ENCODE measurements at regions not wholly inside any gene's neighbourhood (a gene's known extent, or its start where the extent isn't known, plus 50 kb on each side); places are given as distances from the start of the nearest gene placed in this dataset.
"Not testable (repeated sequence)": the region's sequence is repeated elsewhere in the genome, so short reads cannot be mapped to it uniquely, and the experiment has no call there.

DNA sequence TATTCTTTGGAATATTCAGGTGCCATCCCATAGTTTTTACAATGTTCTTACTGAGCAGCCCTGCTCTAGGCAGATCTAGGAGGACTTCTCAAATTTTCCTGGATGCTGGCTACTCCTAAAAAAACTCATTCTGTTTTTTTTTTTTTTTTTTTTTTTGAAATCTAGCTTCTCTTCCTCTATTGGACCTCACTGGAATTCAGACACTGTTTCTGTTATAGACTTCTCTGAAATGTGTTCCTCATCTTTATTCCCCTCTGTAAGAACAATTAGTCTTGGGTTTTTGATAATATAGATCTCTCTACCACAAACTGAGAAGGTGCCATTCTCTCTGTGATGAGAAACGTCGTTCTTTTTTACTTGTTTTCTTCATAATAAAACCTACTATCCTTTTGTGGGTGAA is 115.3 kb upstream of the CCND2 start:
- no peaks in the 10 kb centered on the region for H3K27me3 ChIP-seq
- no peaks in the 10 kb centered on the region for H4K20me1 ChIP-seq
- no peaks in the 10 kb centered on the region for H3K36me3 ChIP-seq
- no peak overlapping the region for H3K4me3 ChIP-seq
- peaks cover 6 to 21% (median 14%) of the 10 kb centered on the region in 10 experiments for H3K4me1 ChIP-seq
- H3K9me3 ChIP-seq (replicated peaks in 1 of 11), result no peaks in the 10 kb centered on the region
- H3K4me2 ChIP-seq, result no peak overlapping the region
- H3K27ac ChIP-seq, result no peak overlapping the region
- no peak overlapping the region for H3K9ac ChIP-seq
- no peak for TF ChIP-seq Cebpa-rat (IDR thresholded peaks at IDR 0.05)

DNA sequence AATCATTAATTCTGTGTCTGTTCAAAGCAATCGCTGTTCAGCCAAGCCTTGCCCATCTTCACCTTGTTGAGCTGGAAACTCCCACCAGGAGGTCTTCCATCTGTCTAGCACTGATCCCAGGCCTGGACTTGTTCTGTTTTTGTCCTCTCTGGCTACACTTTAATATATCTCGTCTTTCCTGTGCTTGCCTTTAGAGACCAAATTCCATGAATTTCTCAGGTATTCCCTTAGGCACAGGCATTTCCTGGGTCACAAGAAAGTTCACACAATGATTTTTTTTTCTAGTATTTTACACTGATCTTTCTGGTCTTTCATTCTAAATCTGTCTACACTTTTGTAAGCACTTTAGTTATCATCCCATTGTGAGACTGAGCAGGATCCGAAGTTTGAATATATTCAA is 116.4 kb upstream of the CCND2 start:
- peaks cover 9 to 29% (median 19%) of the 10 kb centered on the region in 10 experiments for H3K4me1 ChIP-seq
- no peaks in the 10 kb centered on the region for H3K36me3 ChIP-seq
- H3K9me3 ChIP-seq (replicated peaks in 1 of 11), result no peaks in the 10 kb centered on the region
- no peak overlapping the region for H3K4me2 ChIP-seq
- H4K20me1 ChIP-seq, result no peaks in the 10 kb centered on the region
- H3K9ac ChIP-seq, result no peak overlapping the region
- no peak overlapping the region for H3K4me3 ChIP-seq
- H3K27ac ChIP-seq, result no peak overlapping the region
- no peak for TF ChIP-seq Cebpa-rat (IDR thresholded peaks at IDR 0.05)
- H3K27me3 ChIP-seq, result no peaks in the 10 kb centered on the region

DNA sequence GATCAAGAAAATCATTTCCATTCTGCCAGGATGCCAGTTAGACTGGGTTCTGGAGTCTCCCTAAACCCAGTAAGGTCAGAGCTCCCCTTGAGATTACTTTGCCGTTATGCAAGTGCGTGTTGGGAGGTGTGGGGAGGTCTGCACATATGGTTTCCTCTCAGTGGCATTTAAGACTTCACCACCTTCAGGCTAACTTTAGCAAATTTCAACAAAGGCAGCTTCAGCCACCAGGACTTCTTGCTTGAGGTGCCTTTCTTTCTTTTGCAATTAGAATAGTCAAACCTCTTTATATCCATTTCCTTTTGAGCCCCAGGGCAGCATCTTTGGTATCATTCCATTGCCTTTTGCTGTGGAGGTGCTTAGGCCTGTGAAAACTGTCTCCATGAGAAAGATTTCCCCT is 117.2 kb upstream of the CCND2 start:
- H3K27me3 ChIP-seq, result no peaks in the 10 kb centered on the region
- no peaks in the 10 kb centered on the region for H3K9me3 ChIP-seq (replicated peaks in 1 of 11)
- H4K20me1 ChIP-seq, result no peaks in the 10 kb centered on the region
- no peak overlapping the region for H3K4me3 ChIP-seq
- no peak overlapping the region for H3K9ac ChIP-seq
- H3K36me3 ChIP-seq, result no peaks in the 10 kb centered on the region
- H3K27ac ChIP-seq, result no peak overlapping the region
- peaks cover 14 to 29% (median 24%) of the 10 kb centered on the region in 10 experiments for H3K4me1 ChIP-seq
- TF ChIP-seq Cebpa-rat (IDR thresholded peaks at IDR 0.05), result no peak
- peak overlapping the region in 3 of 11 experiments; percentile 24 to 41 (median 36); a peak in 6 of 22 replicates for H3K4me2 ChIP-seq

DNA sequence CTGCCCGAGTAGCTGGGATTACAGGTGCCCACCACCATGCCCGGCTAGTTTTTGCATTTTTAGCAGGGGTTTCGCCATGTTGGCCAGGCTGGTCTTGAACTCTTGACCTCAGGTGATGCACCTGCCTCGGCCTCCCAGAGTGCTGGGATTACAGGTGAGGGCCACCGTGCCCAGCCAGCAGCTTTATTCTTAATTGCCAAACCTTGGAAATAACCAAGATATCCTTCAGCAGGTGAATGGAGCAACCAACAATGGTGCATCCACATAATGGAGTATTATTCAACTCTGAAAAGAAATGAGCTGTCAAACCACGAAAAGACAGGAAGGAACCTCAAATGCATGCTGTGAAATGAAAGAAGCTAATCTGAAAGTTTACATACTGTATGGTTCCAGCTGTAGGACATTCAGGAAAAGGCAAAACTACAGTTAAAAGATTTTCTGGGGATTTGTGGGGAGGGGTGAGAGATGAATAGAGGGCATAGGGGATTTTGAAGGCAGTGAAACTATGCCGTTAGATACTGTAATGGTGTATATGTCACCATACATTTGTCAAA is 118.8 kb upstream of the CCND2 start:
- Histone ChIP-seq H3K9ac (no peak overlapping the region), H3K27ac (no peak overlapping the region), H3K4me2 (0 out of 22 replicates have a peak overlapping the region, but pooled peaks of 1 of the 11 experiments have one; percentile 4), H3K4me1 (peaks cover 14 to 29% (median 24%) of the 10 kb centered on the region in 10 experiments), H3K4me3 (no peak overlapping the region), H3K27me3 (no peaks in the 10 kb centered on the region), H4K20me1 (no peaks in the 10 kb centered on the region), H3K9me3 (replicated peaks in 1 of 11) (peaks cover 0 to 14% (median 7%) of the 10 kb centered on the region in 11 experiments; a peak in 11 of 22 replicates), H3K36me3 (no peaks in the 10 kb centered on the region)
- TF ChIP-seq Cebpa-rat (IDR thresholded peaks at IDR 0.05), result no peak

DNA sequence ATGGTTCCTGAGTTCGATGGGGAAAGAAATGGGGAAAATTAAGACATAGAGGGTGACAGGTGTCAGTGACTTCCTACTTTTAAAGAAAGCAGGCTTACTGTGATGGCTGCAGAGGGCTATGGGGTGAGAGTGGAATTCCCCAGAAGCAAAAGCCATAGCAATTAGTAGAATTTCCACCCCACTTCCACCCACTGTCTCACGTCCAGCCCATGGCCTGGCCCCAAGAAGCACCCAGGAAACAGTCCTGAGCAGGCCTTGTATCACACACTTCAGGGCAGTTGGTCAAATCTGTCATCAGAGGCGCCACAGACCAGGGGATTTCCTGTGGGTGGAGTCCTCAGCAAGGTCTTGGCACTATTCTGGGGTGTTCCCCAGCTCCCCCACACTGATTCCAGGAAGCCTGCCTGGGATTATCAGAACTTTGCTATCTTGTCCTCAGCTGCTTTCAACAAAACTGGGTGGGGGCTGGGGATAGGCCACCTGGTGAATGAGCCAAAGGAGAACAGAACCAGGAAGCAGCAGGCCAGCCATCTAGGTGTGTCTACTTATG is 120.1 kb upstream of the CCND2 start:
- H3K27ac ChIP-seq, result peak overlapping the region in 2 of 11 experiments; percentile 2 to 21; a peak in 1 of 22 replicates
- H3K36me3 ChIP-seq, result no peaks in the 10 kb centered on the region
- H4K20me1 ChIP-seq, result no peaks in the 10 kb centered on the region
- peaks cover 21 to 33% (median 28%) of the 10 kb centered on the region in 10 experiments for H3K4me1 ChIP-seq
- no peaks in the 10 kb centered on the region for H3K27me3 ChIP-seq
- TF ChIP-seq Cebpa-rat (IDR thresholded peaks at IDR 0.05), result no peak
- H3K4me3 ChIP-seq, result no peak overlapping the region
- H3K9ac ChIP-seq, result no peak overlapping the region
- peak overlapping the region; percentile 52 to 77 (median 66) for H3K4me2 ChIP-seq
- H3K9me3 ChIP-seq (replicated peaks in 1 of 11), result peaks cover 0 to 15% (median 7%) of the 10 kb centered on the region in 11 experiments; a peak in 11 of 22 replicates

DNA sequence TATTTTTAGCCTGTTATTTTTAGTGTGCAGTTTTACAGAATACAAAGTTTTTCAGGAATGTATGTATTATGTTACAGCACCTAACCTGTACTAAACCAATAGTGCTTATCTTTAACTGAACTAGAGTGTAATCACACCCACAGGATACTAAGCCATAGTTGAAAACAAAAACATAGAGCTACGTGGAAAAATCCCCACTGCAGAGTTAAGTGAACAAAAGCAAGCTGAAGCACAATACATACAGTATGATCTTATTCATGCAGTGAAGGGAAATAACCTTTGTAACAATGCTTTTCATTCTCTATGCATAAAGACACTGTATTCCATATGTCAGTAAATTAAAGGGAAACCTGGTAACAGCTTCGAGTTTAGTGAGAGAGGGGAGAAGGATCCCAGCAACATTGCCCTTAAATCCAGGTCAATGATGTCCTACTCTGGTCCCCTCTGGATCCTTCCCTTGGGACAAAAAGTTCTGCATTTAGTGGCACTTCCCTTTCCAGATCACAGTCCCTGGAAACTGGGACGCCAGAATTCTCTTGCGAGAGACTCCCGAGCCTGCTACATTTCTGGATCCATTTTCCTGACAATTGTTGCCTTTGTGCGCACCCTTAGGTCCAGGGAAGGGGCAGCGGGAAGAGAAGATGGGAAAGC is 121.3 kb upstream of the CCND2 start:
- Histone ChIP-seq H3K4me3 (no peak overlapping the region), H3K9ac (no peak overlapping the region), H3K36me3 (no peaks in the 10 kb centered on the region), H4K20me1 (no peaks in the 10 kb centered on the region), H3K27me3 (no peaks in the 10 kb centered on the region), H3K4me1 (peaks cover 31 to 44% (median 37%) of the 10 kb centered on the region in 10 experiments), H3K4me2 (peak overlapping the region in 4 of 11 experiments; percentile 17 to 66 (median 39); a peak in 4 of 22 replicates), H3K9me3 (replicated peaks in 1 of 11) (peaks cover 0 to 15% (median 7%) of the 10 kb centered on the region in 11 experiments; a peak in 11 of 22 replicates), H3K27ac (no peak overlapping the region)
- no peak for TF ChIP-seq Cebpa-rat (IDR thresholded peaks at IDR 0.05)

DNA sequence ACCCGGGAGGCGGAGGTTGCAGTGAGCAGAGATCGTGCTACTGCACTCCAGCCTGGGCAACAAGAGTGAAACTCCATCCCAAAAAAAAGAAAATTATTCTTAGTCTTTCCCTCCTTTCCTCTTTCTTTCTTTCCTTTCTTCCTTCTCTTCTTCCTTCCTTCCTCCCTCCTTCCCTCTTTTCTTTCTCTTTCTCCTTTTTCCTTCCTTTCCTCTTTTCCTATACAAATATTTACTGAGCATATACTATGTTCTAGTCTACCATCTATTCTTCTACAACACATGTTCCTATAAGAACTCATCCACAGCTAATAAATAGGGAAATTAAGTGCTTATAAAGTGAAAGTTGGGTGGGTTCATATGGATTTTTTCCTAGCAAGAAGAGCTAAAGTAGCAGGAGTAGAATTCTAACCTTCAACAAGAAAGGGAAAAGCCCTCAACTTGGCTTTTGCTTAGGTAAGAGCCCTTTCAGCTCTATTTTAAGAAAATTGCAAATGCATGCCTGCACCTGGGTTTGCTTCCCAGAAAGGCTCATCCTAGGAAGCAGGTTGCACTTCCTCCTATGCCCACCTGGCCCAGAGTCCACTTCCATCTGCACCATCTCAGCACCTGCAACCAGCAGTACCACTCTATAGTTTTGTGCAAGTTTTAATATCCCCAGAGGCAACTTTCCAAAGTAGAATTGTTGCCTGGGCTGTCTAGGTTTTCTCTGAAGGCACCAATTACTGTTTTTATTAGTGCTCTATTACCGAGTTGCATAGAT is 122.0 kb upstream of the CCND2 start:
- no peaks in the 10 kb centered on the region for H3K27me3 ChIP-seq
- H3K4me2 ChIP-seq, result peak overlapping the region in 4 of 11 experiments; percentile 17 to 54 (median 25); a peak in 4 of 22 replicates
- H3K9ac ChIP-seq, result no peak overlapping the region
- H3K9me3 ChIP-seq (replicated peaks in 1 of 11), result peaks cover 0 to 15% (median 7%) of the 10 kb centered on the region in 11 experiments; a peak in 11 of 22 replicates
- H3K4me1 ChIP-seq, result peaks cover 35 to 52% (median 42%) of the 10 kb centered on the region in 10 experiments
- no peak overlapping the region for H3K27ac ChIP-seq
- no peak overlapping the region for H3K4me3 ChIP-seq
- no peaks in the 10 kb centered on the region for H3K36me3 ChIP-seq
- no peaks in the 10 kb centered on the region for H4K20me1 ChIP-seq
- TF ChIP-seq Cebpa-rat (IDR thresholded peaks at IDR 0.05), result no peak

DNA sequence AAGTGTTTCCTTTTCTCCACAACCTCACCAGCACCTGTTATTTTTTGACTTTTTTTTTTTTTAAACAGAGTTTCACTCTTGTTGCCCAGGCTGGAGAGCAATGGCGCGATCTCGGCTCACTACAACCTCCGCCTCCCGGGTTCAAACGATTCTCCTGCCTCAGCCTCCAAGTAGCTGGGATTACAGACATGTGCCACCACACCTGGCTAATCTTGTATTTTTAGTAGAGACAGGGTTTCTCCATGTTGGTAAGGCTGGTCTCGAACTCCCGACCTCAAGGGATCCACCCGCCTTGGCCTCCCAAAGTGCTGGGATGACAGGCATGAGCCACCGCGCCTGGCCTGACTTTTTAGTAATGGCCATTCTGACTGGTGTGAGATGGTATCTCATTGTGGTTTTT is 123.2 kb upstream of the CCND2 start:
- not testable (repeated sequence) for H3K4me3 ChIP-seq, H3K27me3 ChIP-seq, H3K4me2 ChIP-seq, H3K27ac ChIP-seq, H4K20me1 ChIP-seq, H3K36me3 ChIP-seq, H3K9ac ChIP-seq
- Histone ChIP-seq H3K4me1 (peaks cover 29 to 60% (median 46%) of the 10 kb centered on the region in 10 experiments), H3K9me3 (replicated peaks in 1 of 11) (peaks cover 0 to 15% (median 7%) of the 10 kb centered on the region in 11 experiments; a peak in 11 of 22 replicates)

Data from BLaER1 treated with 17β-estradiol and CSF1 and Interleukin-3, amounts not matched to agents 10 nM and 100 nM (cell line).